ENCODE measurements at regions not wholly inside any gene's neighbourhood (a gene's known extent, or its start where the extent isn't known, plus 50 kb on each side); places are given as distances from the start of the nearest gene placed in this dataset.

DNA sequence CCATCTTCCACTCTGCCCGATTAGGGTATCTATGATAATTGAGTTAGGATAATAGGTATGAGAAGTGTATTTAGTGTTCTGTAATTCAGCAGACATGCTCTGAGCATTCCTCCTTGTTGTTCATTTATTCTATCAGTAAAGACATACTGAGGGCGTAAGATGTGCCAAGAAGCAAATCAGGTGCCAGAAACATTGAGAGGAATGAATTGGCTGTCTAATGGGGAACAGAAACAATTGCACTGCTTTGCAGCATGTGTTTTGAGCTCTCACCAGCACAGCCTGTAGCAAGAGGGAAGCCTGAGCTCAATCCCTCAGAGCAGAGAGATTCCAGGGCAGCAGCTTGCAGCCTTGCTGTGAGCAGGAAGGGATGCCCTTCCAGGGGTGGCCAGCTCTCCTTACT, 589.3 kb downstream of the BCL11B start:
- Histone ChIP-seq H3K27ac (replicated peaks) (no peak overlapping the region), H3K27me3 (ENCODE audit: insufficient read depth, poor library complexity, severe bottlenecking) (no peaks in the 10 kb centered on the region), H3K4me3 (replicated peaks; ENCODE audit: insufficient read depth, low read length) (no peak overlapping the region)
- DNase-seq (ENCODE audit: low read depth in 1 of 2, low spot score in 1 of 2): no peak
- TF ChIP-seq GABPA (IDR thresholded peaks at IDR 0.05; ENCODE audit: low read depth) (no peak), SPI1 (IDR thresholded peaks at IDR 0.05; ENCODE audit: borderline replicate concordance, low read depth) (no peak)
- TF ChIP-seq, protein P1, sequence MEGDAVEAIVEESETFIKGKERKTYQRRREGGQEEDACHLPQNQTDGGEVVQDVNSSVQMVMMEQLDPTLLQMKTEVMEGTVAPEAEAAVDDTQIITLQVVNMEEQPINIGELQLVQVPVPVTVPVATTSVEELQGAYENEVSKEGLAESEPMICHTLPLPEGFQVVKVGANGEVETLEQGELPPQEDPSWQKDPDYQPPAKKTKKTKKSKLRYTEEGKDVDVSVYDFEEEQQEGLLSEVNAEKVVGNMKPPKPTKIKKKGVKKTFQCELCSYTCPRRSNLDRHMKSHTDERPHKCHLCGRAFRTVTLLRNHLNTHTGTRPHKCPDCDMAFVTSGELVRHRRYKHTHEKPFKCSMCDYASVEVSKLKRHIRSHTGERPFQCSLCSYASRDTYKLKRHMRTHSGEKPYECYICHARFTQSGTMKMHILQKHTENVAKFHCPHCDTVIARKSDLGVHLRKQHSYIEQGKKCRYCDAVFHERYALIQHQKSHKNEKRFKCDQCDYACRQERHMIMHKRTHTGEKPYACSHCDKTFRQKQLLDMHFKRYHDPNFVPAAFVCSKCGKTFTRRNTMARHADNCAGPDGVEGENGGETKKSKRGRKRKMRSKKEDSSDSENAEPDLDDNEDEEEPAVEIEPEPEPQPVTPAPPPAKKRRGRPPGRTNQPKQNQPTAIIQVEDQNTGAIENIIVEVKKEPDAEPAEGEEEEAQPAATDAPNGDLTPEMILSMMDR (IDR thresholded peaks at IDR 0.05; ENCODE audit: insufficient read depth, low read length): no peak

DNA sequence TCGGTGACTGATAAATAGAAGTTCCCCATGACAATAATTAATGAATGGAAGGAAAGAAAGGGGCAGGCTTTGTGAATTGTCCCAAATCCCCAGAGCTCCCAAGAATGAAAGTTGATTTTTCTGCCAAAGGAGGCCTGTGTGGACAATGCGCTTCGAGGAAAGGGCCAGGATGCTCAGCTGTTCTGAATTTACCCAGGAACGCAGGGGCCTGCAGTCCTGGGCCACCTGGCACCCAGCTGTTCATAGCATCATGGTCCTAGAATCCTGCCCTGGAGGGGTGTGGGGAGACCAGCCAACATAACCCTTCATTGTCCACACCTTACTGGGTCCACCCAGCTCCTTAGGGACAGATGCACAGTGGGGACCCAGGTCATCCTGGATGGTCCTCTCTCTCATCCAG, 587.5 kb downstream of the BCL11B start:
- TF ChIP-seq, protein P2, sequence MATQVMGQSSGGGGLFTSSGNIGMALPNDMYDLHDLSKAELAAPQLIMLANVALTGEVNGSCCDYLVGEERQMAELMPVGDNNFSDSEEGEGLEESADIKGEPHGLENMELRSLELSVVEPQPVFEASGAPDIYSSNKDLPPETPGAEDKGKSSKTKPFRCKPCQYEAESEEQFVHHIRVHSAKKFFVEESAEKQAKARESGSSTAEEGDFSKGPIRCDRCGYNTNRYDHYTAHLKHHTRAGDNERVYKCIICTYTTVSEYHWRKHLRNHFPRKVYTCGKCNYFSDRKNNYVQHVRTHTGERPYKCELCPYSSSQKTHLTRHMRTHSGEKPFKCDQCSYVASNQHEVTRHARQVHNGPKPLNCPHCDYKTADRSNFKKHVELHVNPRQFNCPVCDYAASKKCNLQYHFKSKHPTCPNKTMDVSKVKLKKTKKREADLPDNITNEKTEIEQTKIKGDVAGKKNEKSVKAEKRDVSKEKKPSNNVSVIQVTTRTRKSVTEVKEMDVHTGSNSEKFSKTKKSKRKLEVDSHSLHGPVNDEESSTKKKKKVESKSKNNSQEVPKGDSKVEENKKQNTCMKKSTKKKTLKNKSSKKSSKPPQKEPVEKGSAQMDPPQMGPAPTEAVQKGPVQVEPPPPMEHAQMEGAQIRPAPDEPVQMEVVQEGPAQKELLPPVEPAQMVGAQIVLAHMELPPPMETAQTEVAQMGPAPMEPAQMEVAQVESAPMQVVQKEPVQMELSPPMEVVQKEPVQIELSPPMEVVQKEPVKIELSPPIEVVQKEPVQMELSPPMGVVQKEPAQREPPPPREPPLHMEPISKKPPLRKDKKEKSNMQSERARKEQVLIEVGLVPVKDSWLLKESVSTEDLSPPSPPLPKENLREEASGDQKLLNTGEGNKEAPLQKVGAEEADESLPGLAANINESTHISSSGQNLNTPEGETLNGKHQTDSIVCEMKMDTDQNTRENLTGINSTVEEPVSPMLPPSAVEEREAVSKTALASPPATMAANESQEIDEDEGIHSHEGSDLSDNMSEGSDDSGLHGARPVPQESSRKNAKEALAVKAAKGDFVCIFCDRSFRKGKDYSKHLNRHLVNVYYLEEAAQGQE (IDR thresholded peaks at IDR 0.05; ENCODE audit: insufficient replicate concordance, low read depth): no peak
- TF ChIP-seq SPI1 (IDR thresholded peaks at IDR 0.05; ENCODE audit: borderline replicate concordance, low read depth) (no peak), GABPA (IDR thresholded peaks at IDR 0.05; ENCODE audit: low read depth) (no peak), POLR2AphosphoS5 (IDR thresholded peaks at IDR 0.05; ENCODE audit: low read depth) (no peak)
- TF ChIP-seq, protein P1 (IDR thresholded peaks at IDR 0.05; ENCODE audit: insufficient read depth, low read length): no peak
- Histone ChIP-seq H3K27ac (replicated peaks) (no peak overlapping the region), H3K27me3 (ENCODE audit: insufficient read depth, poor library complexity, severe bottlenecking) (no peaks in the 10 kb centered on the region), H3K4me3 (replicated peaks; ENCODE audit: insufficient read depth, low read length) (no peak overlapping the region)
- no peak for DNase-seq (ENCODE audit: low read depth in 1 of 2, low spot score in 1 of 2)

DNA sequence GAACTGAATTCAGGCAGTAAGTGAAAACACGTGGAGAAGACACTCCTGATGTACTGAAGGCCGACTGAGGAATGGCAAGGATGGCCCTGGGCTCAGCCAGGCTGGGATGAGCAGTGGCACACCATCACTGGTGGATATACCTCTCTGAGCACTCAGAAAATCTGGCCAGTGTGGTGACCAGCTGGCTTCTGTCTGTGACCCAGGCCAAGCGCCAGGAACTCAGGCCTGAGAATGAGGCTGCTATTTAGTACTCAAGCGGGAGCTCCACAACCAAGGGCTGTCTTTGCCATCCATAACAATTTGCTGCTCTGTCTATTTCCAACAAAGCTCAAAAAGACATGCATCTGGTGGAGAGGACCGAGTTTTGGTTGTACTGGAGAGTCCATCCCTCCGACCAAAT, 586.3 kb downstream of the BCL11B start:
- TF ChIP-seq, protein P1 (IDR thresholded peaks at IDR 0.05; ENCODE audit: insufficient read depth, low read length): no peak
- TF ChIP-seq SPI1 (IDR thresholded peaks at IDR 0.05; ENCODE audit: borderline replicate concordance, low read depth) (no peak), POLR2AphosphoS5 (IDR thresholded peaks at IDR 0.05; ENCODE audit: low read depth) (no peak), GABPA (IDR thresholded peaks at IDR 0.05; ENCODE audit: low read depth) (no peak)
- TF ChIP-seq, protein P2 (IDR thresholded peaks at IDR 0.05; ENCODE audit: insufficient replicate concordance, low read depth): no peak
- Histone ChIP-seq H3K27ac (replicated peaks) (no peak overlapping the region), H3K4me3 (replicated peaks; ENCODE audit: insufficient read depth, low read length) (no peak overlapping the region), H3K27me3 (ENCODE audit: insufficient read depth, poor library complexity, severe bottlenecking) (no peaks in the 10 kb centered on the region)
- no peak for DNase-seq (ENCODE audit: low read depth in 1 of 2, low spot score in 1 of 2)

DNA sequence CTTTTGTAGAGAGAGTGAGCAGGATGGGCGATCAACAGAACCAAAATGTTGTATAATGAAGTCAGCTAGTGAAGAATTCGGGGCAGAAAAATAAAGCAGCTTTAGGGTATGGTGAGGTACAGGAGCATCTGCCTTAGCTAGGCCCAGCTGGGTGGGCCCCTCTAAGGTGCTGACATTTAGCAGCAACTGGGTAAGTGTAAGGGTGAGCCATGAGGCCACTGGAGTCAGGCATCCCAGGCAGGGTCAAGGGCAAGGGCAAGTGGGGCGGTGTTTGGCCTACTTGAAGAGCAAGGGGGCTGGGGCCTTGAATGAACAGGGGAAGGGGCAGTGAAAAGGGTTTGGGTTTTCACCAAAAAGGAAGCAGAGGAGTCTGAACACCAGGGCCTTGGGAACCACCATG, 583.6 kb downstream of the BCL11B start:
- Histone ChIP-seq H3K4me3 (replicated peaks; ENCODE audit: insufficient read depth, low read length) (no peak overlapping the region), H3K27ac (replicated peaks) (no peak overlapping the region), H3K27me3 (ENCODE audit: insufficient read depth, poor library complexity, severe bottlenecking) (no peaks in the 10 kb centered on the region)
- DNase-seq (ENCODE audit: low read depth in 1 of 2, low spot score in 1 of 2): no peak
- TF ChIP-seq, protein P2 (IDR thresholded peaks at IDR 0.05; ENCODE audit: insufficient replicate concordance, low read depth): no peak
- TF ChIP-seq SPI1 (IDR thresholded peaks at IDR 0.05; ENCODE audit: borderline replicate concordance, low read depth): no peak
- TF ChIP-seq, protein P1 (IDR thresholded peaks at IDR 0.05; ENCODE audit: insufficient read depth, low read length): no peak
- no peak for TF ChIP-seq POLR2AphosphoS5 (IDR thresholded peaks at IDR 0.05; ENCODE audit: low read depth)
- TF ChIP-seq GABPA (IDR thresholded peaks at IDR 0.05; ENCODE audit: low read depth): no peak
